Ishikawa (cell line): ENCODE measurements at regions not wholly inside any gene's neighbourhood (a gene's known extent, or its start where the extent isn't known, plus 50 kb on each side); places are given as distances from the start of the nearest gene placed in this dataset.

Experiments used
- CEBPB ChIP-seq: IDR thresholded peaks from 2 replicates; pipeline ENCODE4 v1.6.1; 2012
- CREB1 ChIP-seq: IDR thresholded peaks from 2 replicates; pipeline ENCODE4 v1.6.1; 2012; ENCODE audit warnings: low read depth
- EGR1 ChIP-seq: IDR thresholded peaks from 2 replicates; pipeline ENCODE4 v1.6.1; 2012
- EP300 ChIP-seq: IDR thresholded peaks from 2 replicates; pipeline ENCODE4 v1.6.1; 2012; ENCODE audit warnings: borderline replicate concordance
- FOXM1 ChIP-seq: IDR thresholded peaks from 2 replicates; pipeline ENCODE4 v1.6.1; 2012; ENCODE audit warnings: low read depth, borderline replicate concordance
- NFIC ChIP-seq: IDR thresholded peaks from 2 replicates; pipeline ENCODE4 v1.6.1; 2012
- RAD21 ChIP-seq: IDR thresholded peaks from 2 replicates; pipeline ENCODE4 v1.6.1; 2012; ENCODE audit warnings: low read depth
- TAF1 ChIP-seq: IDR thresholded peaks from 2 replicates; pipeline ENCODE4 v1.6.1; 2012; ENCODE audit warnings: low read depth, mild to moderate bottlenecking
- TCF12 ChIP-seq: IDR thresholded peaks from 2 replicates; pipeline ENCODE4 v1.6.1; 2012; ENCODE audit warnings: low read depth
- TEAD4 ChIP-seq: IDR thresholded peaks from 2 replicates; pipeline ENCODE4 v1.6.1; 2012
- YY1 ChIP-seq: IDR thresholded peaks from 2 replicates; pipeline ENCODE4 v1.6.1; 2012; ENCODE audit warnings: low read depth
- ZBTB7A ChIP-seq: IDR thresholded peaks from 2 replicates; pipeline ENCODE4 v1.6.1; 2012; ENCODE audit warnings: low read depth
- TF ChIP-seq, protein P1 (sequence below): IDR thresholded peaks from 2 replicates; pipeline ENCODE4 v1.6.1; 2012; ENCODE audit warnings: low read depth, mild to moderate bottlenecking
- TF ChIP-seq, protein P2 (sequence below): IDR thresholded peaks from 2 replicates; pipeline ENCODE4 v1.6.1; 2012
- TF ChIP-seq, protein P3 (sequence below): IDR thresholded peaks from 2 replicates; pipeline ENCODE4 v1.6.1; 2012

DNA sequence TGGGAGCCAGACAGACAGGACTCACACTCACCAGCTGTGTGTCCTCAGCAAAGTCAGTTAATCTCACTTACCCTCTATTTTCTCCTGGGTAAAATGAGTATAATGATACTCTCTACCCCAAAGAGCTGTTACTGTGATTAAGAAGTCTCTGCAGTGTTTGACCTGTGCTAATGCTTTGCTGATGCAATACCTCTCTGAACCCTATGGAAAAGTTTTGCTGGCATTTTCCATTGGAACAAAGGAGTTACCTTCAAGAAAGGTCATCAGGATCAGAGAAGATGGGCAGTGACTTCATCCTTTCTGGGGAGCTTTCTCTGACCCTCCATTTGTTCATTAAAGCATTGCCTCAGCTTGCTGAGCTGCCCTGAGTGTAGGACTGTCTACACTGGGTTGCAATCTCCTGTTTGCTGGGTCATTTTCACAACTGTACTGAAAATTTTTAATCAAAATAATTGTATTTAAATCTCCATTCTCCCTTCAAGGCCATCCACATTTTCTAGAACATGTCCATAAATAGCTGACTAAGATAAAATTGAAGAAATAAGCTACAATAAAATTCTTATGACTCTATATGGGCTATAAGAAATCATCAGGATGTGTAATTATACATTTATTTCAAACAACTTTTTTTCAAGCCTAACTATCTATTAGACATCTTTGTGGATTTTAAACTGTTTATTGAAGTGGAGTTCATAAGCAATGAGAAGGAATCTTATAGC lies 272.8 kb upstream of the CPEB2 start:
- TF ChIP-seq NFIC (no peak), YY1 (no peak), TCF12 (no peak), RAD21 (no peak), EP300 (no peak), TEAD4 (no peak), CEBPB (no peak), ZBTB7A (no peak)
- TF ChIP-seq, protein P1, sequence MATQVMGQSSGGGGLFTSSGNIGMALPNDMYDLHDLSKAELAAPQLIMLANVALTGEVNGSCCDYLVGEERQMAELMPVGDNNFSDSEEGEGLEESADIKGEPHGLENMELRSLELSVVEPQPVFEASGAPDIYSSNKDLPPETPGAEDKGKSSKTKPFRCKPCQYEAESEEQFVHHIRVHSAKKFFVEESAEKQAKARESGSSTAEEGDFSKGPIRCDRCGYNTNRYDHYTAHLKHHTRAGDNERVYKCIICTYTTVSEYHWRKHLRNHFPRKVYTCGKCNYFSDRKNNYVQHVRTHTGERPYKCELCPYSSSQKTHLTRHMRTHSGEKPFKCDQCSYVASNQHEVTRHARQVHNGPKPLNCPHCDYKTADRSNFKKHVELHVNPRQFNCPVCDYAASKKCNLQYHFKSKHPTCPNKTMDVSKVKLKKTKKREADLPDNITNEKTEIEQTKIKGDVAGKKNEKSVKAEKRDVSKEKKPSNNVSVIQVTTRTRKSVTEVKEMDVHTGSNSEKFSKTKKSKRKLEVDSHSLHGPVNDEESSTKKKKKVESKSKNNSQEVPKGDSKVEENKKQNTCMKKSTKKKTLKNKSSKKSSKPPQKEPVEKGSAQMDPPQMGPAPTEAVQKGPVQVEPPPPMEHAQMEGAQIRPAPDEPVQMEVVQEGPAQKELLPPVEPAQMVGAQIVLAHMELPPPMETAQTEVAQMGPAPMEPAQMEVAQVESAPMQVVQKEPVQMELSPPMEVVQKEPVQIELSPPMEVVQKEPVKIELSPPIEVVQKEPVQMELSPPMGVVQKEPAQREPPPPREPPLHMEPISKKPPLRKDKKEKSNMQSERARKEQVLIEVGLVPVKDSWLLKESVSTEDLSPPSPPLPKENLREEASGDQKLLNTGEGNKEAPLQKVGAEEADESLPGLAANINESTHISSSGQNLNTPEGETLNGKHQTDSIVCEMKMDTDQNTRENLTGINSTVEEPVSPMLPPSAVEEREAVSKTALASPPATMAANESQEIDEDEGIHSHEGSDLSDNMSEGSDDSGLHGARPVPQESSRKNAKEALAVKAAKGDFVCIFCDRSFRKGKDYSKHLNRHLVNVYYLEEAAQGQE: no peak

DNA sequence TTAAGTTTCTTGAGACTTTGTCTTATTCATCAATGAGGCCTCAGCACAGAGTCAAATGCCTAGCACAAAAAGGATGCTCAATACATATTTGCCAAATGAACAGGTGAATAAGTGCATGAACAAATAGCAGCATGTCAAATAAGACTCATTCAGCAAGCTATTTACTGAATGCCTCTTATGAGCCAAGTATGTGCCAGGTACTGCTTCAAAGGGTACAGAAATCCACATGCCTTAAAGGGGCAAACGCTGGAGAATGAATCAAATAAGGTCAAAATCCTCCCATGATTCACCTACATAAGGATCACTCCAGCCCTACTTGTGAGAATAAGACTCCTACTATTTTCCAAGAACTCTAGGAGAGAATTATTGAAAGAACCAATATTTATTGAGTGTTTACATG lies 260.2 kb upstream of the CPEB2 start:
- TF ChIP-seq RAD21 (no peak), CREB1 (no peak), TCF12 (no peak), EP300 (no peak), CEBPB (no peak), ZBTB7A (no peak)
- TF ChIP-seq, protein P2, sequence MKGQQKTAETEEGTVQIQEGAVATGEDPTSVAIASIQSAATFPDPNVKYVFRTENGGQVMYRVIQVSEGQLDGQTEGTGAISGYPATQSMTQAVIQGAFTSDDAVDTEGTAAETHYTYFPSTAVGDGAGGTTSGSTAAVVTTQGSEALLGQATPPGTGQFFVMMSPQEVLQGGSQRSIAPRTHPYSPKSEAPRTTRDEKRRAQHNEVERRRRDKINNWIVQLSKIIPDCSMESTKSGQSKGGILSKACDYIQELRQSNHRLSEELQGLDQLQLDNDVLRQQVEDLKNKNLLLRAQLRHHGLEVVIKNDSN: no peak
- TF ChIP-seq, protein P1: no peak

DNA sequence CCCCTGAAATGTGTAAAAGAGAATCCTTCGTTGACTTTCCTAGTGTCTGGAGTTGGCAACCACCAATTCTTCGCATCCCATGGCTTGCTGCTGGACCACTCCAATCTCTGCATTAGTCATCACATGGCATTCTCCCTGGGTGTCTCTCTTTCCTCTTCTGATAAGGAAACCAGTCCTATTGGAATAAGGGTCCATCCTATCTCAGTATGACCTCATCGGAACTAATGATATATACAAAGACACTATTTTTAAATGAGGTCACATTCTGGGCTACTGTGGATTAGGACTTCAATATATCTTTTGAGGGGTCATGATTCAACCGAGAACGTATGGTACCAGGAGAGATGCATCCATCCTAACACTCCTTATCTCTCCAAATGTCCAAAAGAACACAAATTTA lies 259.1 kb upstream of the CPEB2 start:
- TF ChIP-seq EGR1: no peak
- no peak for TF ChIP-seq TEAD4
- TF ChIP-seq CREB1: no peak
- no peak for TF ChIP-seq NFIC
- no peak for TF ChIP-seq FOXM1
- TF ChIP-seq, protein P2: no peak
- no peak for TF ChIP-seq YY1
- TF ChIP-seq, protein P3, sequence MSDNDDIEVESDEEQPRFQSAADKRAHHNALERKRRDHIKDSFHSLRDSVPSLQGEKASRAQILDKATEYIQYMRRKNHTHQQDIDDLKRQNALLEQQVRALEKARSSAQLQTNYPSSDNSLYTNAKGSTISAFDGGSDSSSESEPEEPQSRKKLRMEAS: no peak
- no peak for TF ChIP-seq RAD21

DNA sequence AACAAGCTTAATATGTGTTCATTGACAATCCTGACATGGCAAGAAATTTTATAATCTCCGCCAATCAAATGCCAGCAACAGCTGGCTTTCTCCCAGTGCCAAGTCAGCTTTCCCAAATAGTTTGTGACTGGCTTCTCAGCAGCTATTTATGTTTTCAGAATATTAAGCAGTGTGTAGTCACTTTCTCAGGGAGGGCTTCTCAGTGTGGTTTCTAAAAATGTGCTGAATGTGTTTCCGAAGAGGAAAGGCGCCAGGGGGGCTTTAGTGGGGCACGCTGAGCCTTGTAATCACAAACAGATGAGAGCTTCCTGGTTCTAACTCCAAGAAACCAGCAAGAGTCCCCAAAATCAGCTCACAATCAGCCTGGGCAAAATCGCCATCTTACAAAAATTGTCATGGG lies 258.7 kb upstream of the CPEB2 start:
- TF ChIP-seq RAD21: no peak
- TF ChIP-seq EP300: no peak
- no peak for TF ChIP-seq ZBTB7A
- TF ChIP-seq NFIC: no peak
- no peak for TF ChIP-seq TEAD4
- no peak for TF ChIP-seq EGR1
- no peak for TF ChIP-seq CEBPB
- TF ChIP-seq FOXM1: no peak
- TF ChIP-seq, protein P1: no peak
- TF ChIP-seq CREB1: no peak

DNA sequence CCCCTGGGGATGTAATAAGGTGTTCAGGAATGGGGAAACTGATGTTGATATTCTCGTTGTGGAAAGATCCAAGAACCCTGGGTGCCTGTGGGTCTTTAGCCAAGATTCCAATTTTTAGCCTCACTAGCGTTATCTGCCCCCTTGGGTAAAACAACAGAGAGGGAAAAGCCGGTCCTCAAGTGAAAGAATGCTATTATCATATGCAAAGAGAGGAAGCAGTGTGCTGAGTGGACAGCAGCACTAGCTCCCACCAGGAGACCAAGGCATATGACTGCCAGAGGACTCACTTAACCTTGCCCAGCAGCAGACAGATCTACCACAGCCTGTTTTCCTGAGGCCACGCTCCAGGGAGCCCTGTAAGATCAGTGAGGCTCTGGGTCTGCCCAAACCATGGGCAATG lies 257.9 kb upstream of the CPEB2 start:
- TF ChIP-seq, protein P1: no peak
- TF ChIP-seq RAD21: no peak
- TF ChIP-seq ZBTB7A: no peak
- TF ChIP-seq, protein P2: no peak
- TF ChIP-seq EP300: no peak
- TF ChIP-seq TAF1: no peak
- TF ChIP-seq FOXM1: no peak
- TF ChIP-seq NFIC: no peak
- TF ChIP-seq, protein P3: no peak
- TF ChIP-seq CEBPB: no peak
- no peak for TF ChIP-seq TCF12
- no peak for TF ChIP-seq CREB1
